NB4 (cell line): ENCODE measurements at regions not wholly inside any gene's neighbourhood (a gene's known extent, or its start where the extent isn't known, plus 50 kb on each side); places are given as distances from the start of the nearest gene placed in this dataset.

Experiments used
- CTCF ChIP-seq: IDR thresholded peaks from one replicate; pipeline ENCODE4 v1.5.1; 2012; ENCODE audit warnings: low read depth, low read length
- POLR2A ChIP-seq: IDR thresholded peaks from 2 replicates; pipeline ENCODE4 v1.6.1; 2011; ENCODE audit warnings: mild to moderate bottlenecking; ENCODE audit not compliant: insufficient read length; ENCODE audit errors: extremely low read depth

DNA sequence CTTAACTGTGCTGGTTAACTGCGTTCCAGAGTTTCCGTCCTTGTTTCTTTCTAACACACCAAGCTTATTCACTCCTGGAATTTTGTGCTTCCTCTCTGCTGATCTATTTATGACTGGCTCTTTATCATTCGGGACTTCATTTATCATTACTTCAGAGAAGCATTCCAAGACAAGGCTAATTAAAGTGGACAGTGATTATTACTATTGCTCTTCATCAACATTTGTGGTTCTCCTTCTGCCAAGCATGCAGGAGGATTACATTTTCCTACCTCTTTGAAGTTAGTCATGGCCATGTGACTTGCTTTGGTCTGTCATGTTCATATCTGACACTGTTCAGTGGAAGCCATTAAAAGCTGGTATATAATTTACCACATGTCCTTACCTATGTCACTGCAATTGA is 172.4 kb upstream of the AGR3 start:
- TF ChIP-seq CTCF (no peak), POLR2A (no peak)
